Activated T-cell treated with anti-CD3 and anti-CD28 coated beads, Interleukin-2, amount 50 U/mL, for 4 hours (primary cell): ENCODE measurements at regions not wholly inside any gene's neighbourhood (a gene's known extent, or its start where the extent isn't known, plus 50 kb on each side); places are given as distances from the start of the nearest gene placed in this dataset.

Source experiments
- ATAC-seq, 2 donors: fragments of 200-7000 bp; cut with Tn5 transposase; one replicate each; pipeline ENCODE4 v1.10.0; 2021
- DNase-seq: peaks from one replicate; pipeline ENCODE4 v3.0.0-alpha.2; 2020
- H3K27me3 Mint-ChIP-seq: one replicate; pipeline ENCODE4 v1.8.0; 2021; ENCODE audit warnings: low read depth, mixed read lengths
- H3K36me3 Mint-ChIP-seq: one replicate; pipeline ENCODE4 v1.8.0; 2022; ENCODE audit warnings: mixed read lengths; ENCODE audit not compliant: insufficient read depth
- H3K4me1 Mint-ChIP-seq: one replicate; pipeline ENCODE4 v1.8.0; 2021; ENCODE audit warnings: low read depth, mixed read lengths
- H3K4me3 Mint-ChIP-seq: one replicate; pipeline ENCODE4 v1.8.0; 2021; ENCODE audit warnings: mild to moderate bottlenecking, moderate library complexity, mixed read lengths
- H3K9me3 Mint-ChIP-seq: one replicate; pipeline ENCODE4 v1.8.0; 2021; ENCODE audit warnings: mixed read lengths

DNA sequence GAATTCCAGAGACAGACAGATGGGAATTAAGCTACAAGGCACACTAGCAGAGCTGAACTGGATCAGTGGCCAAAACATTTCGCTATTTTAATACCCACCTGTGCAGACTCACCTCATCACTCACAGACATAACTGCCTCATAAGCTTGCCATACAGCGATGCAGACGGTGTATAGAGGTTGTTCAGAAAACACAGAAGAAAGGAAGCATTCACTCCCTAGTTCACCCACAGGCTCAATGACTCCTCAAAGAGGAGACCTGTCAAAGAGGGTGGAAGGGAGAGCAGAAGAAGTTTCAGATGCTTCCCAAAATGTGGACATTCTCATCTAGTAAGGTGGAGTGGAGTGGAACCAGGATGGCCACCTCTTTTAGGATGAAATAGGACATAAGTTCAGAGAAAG, 81.7 kb upstream of the SPHKAP start:
- no peaks in the 10 kb centered on the region for H3K36me3 Mint-ChIP-seq

DNA sequence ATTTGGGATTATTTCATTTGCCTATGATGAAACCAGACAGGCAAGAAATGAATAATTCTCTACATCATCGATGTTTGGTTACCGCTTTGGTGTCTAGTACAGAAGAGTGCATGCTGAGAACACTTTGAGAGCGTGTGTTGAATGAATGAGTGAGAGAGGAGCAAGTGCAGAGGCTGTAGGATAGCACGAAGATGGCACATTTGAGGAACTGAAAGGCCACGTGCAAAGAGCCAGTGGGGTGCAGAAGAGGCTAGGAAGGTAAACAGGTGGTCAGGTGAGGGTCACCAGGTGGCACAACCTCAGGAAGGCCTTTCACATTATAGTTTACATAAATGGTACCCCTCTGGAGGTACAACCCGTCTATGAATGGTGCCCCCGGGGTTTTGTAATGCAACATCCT, 80.1 kb upstream of the SPHKAP start:
- H3K9me3 Mint-ChIP-seq, result peaks cover 11% of the 10 kb centered on the region
- no peaks in the 10 kb centered on the region for H3K27me3 Mint-ChIP-seq
- ATAC-seq (no peak), DNase-seq (no peak)
- H3K36me3 Mint-ChIP-seq, result no peaks in the 10 kb centered on the region
- H3K4me1 Mint-ChIP-seq, result no peaks in the 10 kb centered on the region
- H3K4me3 Mint-ChIP-seq, result no peak overlapping the region

More for the DNA sequence above, 81.7 kb upstream of the SPHKAP start:
- H3K27me3 Mint-ChIP-seq, result no peaks in the 10 kb centered on the region
- no peaks in the 10 kb centered on the region for H3K4me1 Mint-ChIP-seq
- no peak overlapping the region for H3K4me3 Mint-ChIP-seq
- DNase-seq (no peak), ATAC-seq (no peak)
- peaks cover 11% of the 10 kb centered on the region for H3K9me3 Mint-ChIP-seq

DNA sequence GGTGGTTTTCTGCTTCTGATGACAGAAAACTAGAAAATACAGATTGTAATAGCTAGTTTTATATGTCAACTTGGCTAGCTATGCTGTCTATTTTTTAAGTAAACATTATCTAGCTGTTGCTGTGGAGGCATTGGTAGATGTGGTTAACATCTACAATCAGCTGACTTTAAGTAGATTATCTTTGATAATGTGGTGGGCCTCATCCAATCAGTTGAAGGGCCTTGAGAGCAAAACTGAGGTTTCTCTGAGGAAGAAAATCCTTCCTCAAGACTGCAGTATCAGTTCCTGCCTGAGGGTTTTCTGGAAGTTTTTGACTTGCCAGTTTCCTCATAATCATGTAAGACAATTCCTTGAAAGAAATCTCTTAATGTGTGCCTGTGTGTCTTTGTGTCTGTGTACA, 75.9 kb upstream of the SPHKAP start:
- H3K9me3 Mint-ChIP-seq, result peaks cover 7% of the 10 kb centered on the region
- no peak for DNase-seq
- no peaks in the 10 kb centered on the region for H3K4me1 Mint-ChIP-seq
- no peaks in the 10 kb centered on the region for H3K27me3 Mint-ChIP-seq
- H3K4me3 Mint-ChIP-seq, result no peak overlapping the region
- no peaks in the 10 kb centered on the region for H3K36me3 Mint-ChIP-seq
- no peak for ATAC-seq

DNA sequence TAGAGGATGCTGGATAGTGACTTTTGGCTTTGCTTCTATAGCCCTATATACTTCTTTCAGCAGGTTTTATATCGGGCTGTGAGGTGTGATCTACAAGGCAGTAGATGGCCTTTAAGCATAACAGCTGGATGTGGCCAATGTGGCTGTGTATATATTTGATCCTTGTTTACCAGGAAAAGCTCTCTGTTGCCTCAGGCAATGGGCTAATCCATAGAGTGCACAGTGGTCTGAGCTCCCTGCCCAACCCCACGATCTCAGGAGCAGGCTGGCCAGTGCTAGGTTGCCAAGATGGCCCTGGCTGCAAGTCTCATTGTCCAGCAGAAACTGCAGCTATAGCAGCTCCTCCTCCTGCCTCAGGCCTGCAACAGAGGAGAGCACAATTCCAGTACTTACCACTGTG, 72.3 kb upstream of the SPHKAP start:
- H3K27me3 Mint-ChIP-seq, result no peaks in the 10 kb centered on the region
- no peaks in the 10 kb centered on the region for H3K4me1 Mint-ChIP-seq
- H3K36me3 Mint-ChIP-seq, result no peaks in the 10 kb centered on the region
- no peak overlapping the region for H3K4me3 Mint-ChIP-seq
- ATAC-seq (no peak), DNase-seq (no peak)
- no peaks in the 10 kb centered on the region for H3K9me3 Mint-ChIP-seq

DNA sequence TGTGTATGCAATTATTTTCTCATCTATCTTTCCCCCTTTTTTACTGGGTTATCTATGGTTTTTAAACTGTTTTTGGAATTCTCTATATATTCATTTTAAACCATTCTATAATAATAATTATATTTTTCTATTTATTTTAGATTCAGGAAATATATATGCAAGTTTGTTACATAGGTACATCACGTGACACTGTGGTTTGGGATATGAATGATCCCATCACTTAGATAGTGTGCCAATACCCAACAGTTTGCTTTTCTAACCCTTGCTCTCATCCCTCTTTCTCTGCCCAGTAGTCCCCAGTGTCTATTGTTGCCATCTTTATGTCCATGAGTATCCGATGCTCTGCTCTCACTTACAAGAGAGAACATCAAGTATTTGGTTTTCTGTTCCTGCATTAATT, 65.8 kb upstream of the SPHKAP start:
- H3K9me3 Mint-ChIP-seq, result peaks cover 5% of the 10 kb centered on the region
- no peaks in the 10 kb centered on the region for H3K4me1 Mint-ChIP-seq
- DNase-seq (no peak), ATAC-seq (no peak)
- no peak overlapping the region for H3K4me3 Mint-ChIP-seq
- H3K36me3 Mint-ChIP-seq, result no peaks in the 10 kb centered on the region
- H3K27me3 Mint-ChIP-seq, result no peaks in the 10 kb centered on the region

DNA sequence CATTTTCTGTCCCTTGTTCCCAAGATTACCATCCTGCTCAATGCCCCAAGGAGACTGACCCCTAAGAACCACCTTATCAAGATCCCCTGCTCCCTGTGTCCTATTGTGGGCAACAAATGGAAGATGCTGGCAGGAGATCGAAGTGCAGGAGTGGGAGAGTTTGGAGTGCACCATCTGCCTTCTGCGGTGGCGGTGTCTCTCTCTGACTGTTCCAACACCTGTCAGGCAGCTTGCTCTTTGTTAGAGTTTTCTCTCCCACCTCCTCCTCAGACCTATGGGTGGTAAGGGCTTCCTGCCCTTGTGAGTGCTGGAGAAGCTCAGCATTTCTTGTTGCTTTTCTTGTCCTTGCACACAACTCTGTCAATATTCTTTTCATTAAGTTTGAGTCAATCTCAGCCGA, 64.1 kb upstream of the SPHKAP start:
- Mint-ChIP-seq H3K36me3 (no peaks in the 10 kb centered on the region), H3K4me1 (no peaks in the 10 kb centered on the region), H3K9me3 (peaks cover 7% of the 10 kb centered on the region), H3K4me3 (no peak overlapping the region), H3K27me3 (no peaks in the 10 kb centered on the region)
- ATAC-seq (no peak), DNase-seq (no peak)

DNA sequence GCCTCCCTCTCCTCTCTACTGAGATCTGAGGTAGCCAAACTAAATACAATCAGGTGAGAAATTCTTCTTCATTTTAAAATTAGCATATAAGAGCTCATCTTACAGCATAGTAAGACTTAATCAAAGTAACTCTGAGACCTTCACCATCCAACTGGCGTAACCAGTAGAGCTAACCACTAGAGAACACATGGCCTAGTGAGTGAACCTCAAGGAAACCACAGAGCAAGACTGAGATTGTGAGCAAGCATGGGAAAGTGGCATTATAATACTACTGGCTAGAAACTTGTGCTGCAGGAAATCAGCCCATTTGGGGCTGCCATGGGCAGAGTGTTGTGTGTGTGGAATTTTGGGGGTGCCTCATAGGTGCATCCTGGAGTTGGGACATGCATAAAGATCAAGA, 61.1 kb upstream of the SPHKAP start:
- ATAC-seq (no peak), DNase-seq (no peak)
- Mint-ChIP-seq H3K4me1 (no peaks in the 10 kb centered on the region), H3K36me3 (no peaks in the 10 kb centered on the region), H3K4me3 (no peak overlapping the region), H3K9me3 (peaks cover 12% of the 10 kb centered on the region), H3K27me3 (no peaks in the 10 kb centered on the region)

DNA sequence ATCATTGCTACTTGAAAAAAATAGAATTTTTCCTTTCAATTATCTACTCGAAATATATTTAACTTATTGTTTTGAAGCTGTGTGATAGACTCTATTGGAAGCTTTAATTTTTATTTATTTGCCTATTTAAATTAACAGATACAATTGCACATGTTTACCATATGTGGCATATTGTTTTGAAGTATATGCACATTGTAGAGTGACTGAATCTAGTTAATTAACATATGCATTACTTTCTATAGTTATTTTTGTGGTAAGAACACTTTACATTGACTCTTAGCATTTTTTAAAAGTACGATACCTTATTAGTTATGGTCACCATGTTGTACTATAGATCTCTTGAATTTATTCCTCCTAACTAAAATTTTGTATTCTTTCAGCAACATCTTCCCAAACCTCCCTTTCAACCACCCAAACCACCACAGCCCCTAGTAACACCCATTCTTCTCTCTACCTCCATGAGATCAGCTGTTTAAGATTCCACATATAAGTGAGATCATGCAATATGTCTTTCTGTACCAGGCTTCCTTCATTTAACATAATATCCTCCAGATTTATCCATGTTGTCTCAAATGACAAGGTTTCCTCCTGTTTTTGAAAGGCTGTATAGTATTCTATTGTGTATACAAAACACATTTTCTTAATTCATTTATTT, 58.5 kb upstream of the SPHKAP start:
- ATAC-seq (no peak), DNase-seq (no peak)
- Mint-ChIP-seq H3K36me3 (no peaks in the 10 kb centered on the region), H3K27me3 (no peaks in the 10 kb centered on the region), H3K9me3 (peaks cover 8% of the 10 kb centered on the region), H3K4me1 (no peaks in the 10 kb centered on the region), H3K4me3 (no peak overlapping the region)

DNA sequence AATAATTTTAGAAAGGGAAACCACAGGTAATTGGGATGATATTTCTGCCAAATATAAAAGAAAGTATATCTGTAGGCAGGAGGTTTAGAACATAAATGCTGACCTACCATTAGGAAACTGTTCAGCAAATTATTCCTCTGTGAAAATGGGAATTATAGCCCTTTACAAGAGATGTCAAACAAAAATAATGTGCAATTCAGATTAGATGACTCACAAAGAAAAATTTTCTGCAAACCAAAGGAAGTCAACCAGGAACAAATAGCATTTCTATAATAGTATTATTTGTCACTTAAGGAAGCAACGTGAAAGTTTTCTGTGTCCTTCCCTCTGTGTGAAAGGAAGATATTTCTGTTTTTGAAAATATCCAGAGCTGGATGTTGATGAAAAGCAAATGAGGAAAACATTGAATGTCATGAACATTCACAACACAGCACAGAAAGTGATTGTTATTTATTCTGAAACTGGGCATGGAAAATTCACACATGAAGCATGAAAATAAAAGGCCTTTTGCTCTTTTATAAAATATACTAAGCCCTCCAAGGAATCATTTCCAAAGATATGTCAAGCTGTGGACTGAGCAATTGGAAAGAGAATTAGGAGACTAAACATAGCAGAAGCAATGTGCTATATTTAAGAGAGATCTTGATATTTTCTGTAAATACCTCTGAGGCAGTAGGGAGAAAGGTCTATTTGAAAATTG, 57.9 kb upstream of the SPHKAP start:
- Mint-ChIP-seq H3K4me1 (no peaks in the 10 kb centered on the region), H3K36me3 (no peaks in the 10 kb centered on the region), H3K27me3 (no peaks in the 10 kb centered on the region), H3K9me3 (peaks cover 8% of the 10 kb centered on the region), H3K4me3 (no peak overlapping the region)
- ATAC-seq (no peak), DNase-seq (no peak)
